Tibial artery (tissue), 4 donors: ENCODE measurements at regions not wholly inside any gene's neighbourhood (a gene's known extent, or its start where the extent isn't known, plus 50 kb on each side); places are given as distances from the start of the nearest gene placed in this dataset.

Experiments
- DNase-seq, 2 donors: peaks; one replicate each; pipeline ENCODE4 v3.0.0-alpha.2; 2019
- H3K27ac ChIP-seq, 2 donors: fragments of 200-600 bp; sonication (generic) in 1 of 2; 1 replicate in 1 of 2; 2 replicates in 1 of 2; pipeline ENCODE4 v1.5.1; 2018 to 2019; ENCODE audit warnings: mild to moderate bottlenecking in 1 of 2
- H3K27me3 ChIP-seq, 2 donors: fragments of 200-600 bp; sonication (generic) in 1 of 2; one replicate each; pipeline versions ENCODE4 v1.5.1 to v1.6.0; 2016 to 2019
- H3K36me3 ChIP-seq, 3 donors: fragments of 200-600 bp; sonication (generic) in 2 of 3; one replicate each; pipeline ENCODE4 v1.5.1; 2016 to 2019; ENCODE audit warnings: mild to moderate bottlenecking in 2 of 3
- H3K4me1 ChIP-seq, 4 donors: fragments of 200-600 bp; sonication (generic) in 2 of 4; 1 replicate in 3 of 4; 2 replicates in 1 of 4; pipeline ENCODE4 v1.5.1; 2016 to 2019
- H3K4me3 ChIP-seq, 2 donors: fragments of 200-600 bp; sonication (generic) in 1 of 2; 1 replicate in 1 of 2; 2 replicates in 1 of 2; pipeline ENCODE4 v1.5.1; 2018 to 2019; ENCODE audit warnings: mild to moderate bottlenecking in 2 of 2
- H3K9me3 ChIP-seq, 3 donors: fragments of 200-600 bp; sonication (generic) in 1 of 3; one replicate each; pipeline ENCODE4 v1.5.1; 2016 to 2019
- CTCF ChIP-seq, 2 experiments: fragments of 200-600 bp in 1 of 2; fragments of 450-650 bp in 1 of 2; IDR thresholded peaks; one replicate each; pipeline ENCODE4 v1.5.1; 2017 to 2019; ENCODE audit warnings: antibody characterized with exemption in 2 of 2, mild to moderate bottlenecking in 1 of 2, moderate library complexity in 1 of 2
- intact Hi-C: fragments of 100-400 bp; cut with DNase I; formaldehyde crosslinking; loops from one replicate; pipeline ENCODE4 v1.15.0; 2023; ENCODE audit warnings: low total_unique reads

GRCh38 chr11:120001178-120002090, 136.5 kb downstream of the TRIM29 start:
- H3K9me3 ChIP-seq = no peaks in the 10 kb centered on the region
- intact Hi-C loops = no loop called here
- H3K27ac ChIP-seq = no peak overlapping the region
- no peaks in the 10 kb centered on the region for H3K36me3 ChIP-seq
- no peak for DNase-seq
- no peak overlapping the region for H3K4me3 ChIP-seq
- no peak for TF ChIP-seq CTCF (IDR thresholded peaks at IDR 0.05)
- no peaks in the 10 kb centered on the region for H3K4me1 ChIP-seq
- H3K27me3 ChIP-seq = peaks cover 0 to 13% of the 10 kb centered on the region in 2 donors

- H3K9me3 ChIP-seq = no peaks in the 10 kb centered on the region
- H3K27ac ChIP-seq = no peak overlapping the region
- TF ChIP-seq CTCF (IDR thresholded peaks at IDR 0.05) = no peak
- intact Hi-C loops = no loop called here
- DNase-seq = no peak
- H3K36me3 ChIP-seq = no peaks in the 10 kb centered on the region
- no peaks in the 10 kb centered on the region for H3K4me1 ChIP-seq
- no peak overlapping the region for H3K4me3 ChIP-seq
- peaks cover 0 to 17% of the 10 kb centered on the region in 2 donors for H3K27me3 ChIP-seq
These were observed 138.7 kb downstream of the TRIM29 start for GRCh38 chr11:119999220-119999619.

- Histone ChIP-seq H3K4me3 (no peak overlapping the region), H3K27me3 (peaks cover 0 to 20% of the 10 kb centered on the region in 2 donors), H3K36me3 (no peaks in the 10 kb centered on the region), H3K27ac (no peak overlapping the region), H3K4me1 (no peaks in the 10 kb centered on the region), H3K9me3 (no peaks in the 10 kb centered on the region)
- DNase-seq = no peak
- intact Hi-C loops = no loop called here
- no peak for TF ChIP-seq CTCF (IDR thresholded peaks at IDR 0.05)
These were observed 141.4 kb downstream of the TRIM29 start for GRCh38 chr11:119996556-119996955.

GRCh38 chr11:119995730-119996491, 142.0 kb downstream of the TRIM29 start:
- Histone ChIP-seq H3K4me3 (no peak overlapping the region), H3K36me3 (no peaks in the 10 kb centered on the region), H3K27ac (no peak overlapping the region), H3K9me3 (no peaks in the 10 kb centered on the region), H3K27me3 (peaks cover 0 to 20% of the 10 kb centered on the region in 2 donors), H3K4me1 (no peaks in the 10 kb centered on the region)
- intact Hi-C loops = no loop called here
- TF ChIP-seq CTCF (IDR thresholded peaks at IDR 0.05) = no peak
- DNase-seq = no peak

GRCh38 chr11:119993722-119994121, 144.2 kb downstream of the TRIM29 start:
- no peak for TF ChIP-seq CTCF (IDR thresholded peaks at IDR 0.05)
- Histone ChIP-seq H3K27me3 (peaks cover 0 to 20% of the 10 kb centered on the region in 2 donors), H3K36me3 (no peaks in the 10 kb centered on the region), H3K4me3 (no peak overlapping the region), H3K4me1 (peaks cover 0 to 6% (median 0%) of the 10 kb centered on the region in 4 donors), H3K9me3 (no peaks in the 10 kb centered on the region), H3K27ac (no peak overlapping the region)
- no peak for DNase-seq
- intact Hi-C loops = no loop called here
